Osteoblast (primary cell): ENCODE measurements at regions not wholly inside any gene's neighbourhood (a gene's known extent, or its start where the extent isn't known, plus 50 kb on each side); places are given as distances from the start of the nearest gene placed in this dataset.

Source experiments
- DNase-seq: peaks from one replicate; pipeline ENCODE4 v3.0.0; 2011; ENCODE audit warnings: low spot score, mixed read lengths; ENCODE audit not compliant: insufficient read length; ENCODE audit errors: missing footprints
- H2AFZ ChIP-seq: 2 replicates; pipeline ENCODE4 v1.6.0; 2011; ENCODE audit warnings: mild to moderate bottlenecking, low read length
- H3K27ac ChIP-seq: 2 replicates; pipeline ENCODE4 v1.5.1; 2011; ENCODE audit warnings: mild to moderate bottlenecking, low read depth, low read length, moderate library complexity
- H3K27me3 ChIP-seq: 2 replicates; pipeline ENCODE4 v1.6.0; 2012; ENCODE audit warnings: mild to moderate bottlenecking, control low read depth, inconsistent platforms, low read length, moderate library complexity; ENCODE audit not compliant: insufficient read depth
- H3K36me3 ChIP-seq: 2 replicates; pipeline ENCODE4 v1.5.1; 2011; ENCODE audit warnings: mild to moderate bottlenecking, low read length, control low read depth, moderate library complexity; ENCODE audit not compliant: insufficient read depth
- H3K4me1 ChIP-seq: 2 replicates; pipeline ENCODE4 v1.5.1; 2011; ENCODE audit warnings: mild to moderate bottlenecking, low read length, control low read depth, moderate library complexity; ENCODE audit not compliant: insufficient read depth
- H3K4me2 ChIP-seq: 2 replicates; pipeline ENCODE4 v1.6.0; 2011; ENCODE audit warnings: mild to moderate bottlenecking, low read length; ENCODE audit not compliant: insufficient read depth
- H3K4me3 ChIP-seq: fragments of 200-600 bp; sonication (generic); 3 replicates; pipeline ENCODE4 v1.5.1; 2012; ENCODE audit warnings: mild to moderate bottlenecking, low read length, inconsistent platforms; ENCODE audit not compliant: insufficient read depth
- H3K79me2 ChIP-seq: 2 replicates; pipeline ENCODE4 v1.6.0; 2012; ENCODE audit warnings: mild to moderate bottlenecking, low read length, control low read depth, inconsistent platforms; ENCODE audit not compliant: insufficient read depth
- H3K9me3 ChIP-seq: 2 replicates; pipeline ENCODE4 v1.5.1; 2011; ENCODE audit warnings: low read depth, low read length, control low read depth
- H4K20me1 ChIP-seq: 2 replicates; pipeline ENCODE4 v1.6.0; 2012; ENCODE audit warnings: mild to moderate bottlenecking, low read length, control low read depth; ENCODE audit not compliant: insufficient read depth
- TF ChIP-seq, protein P1 (sequence below): IDR thresholded peaks from 2 replicates; pipeline ENCODE4 v1.5.1; 2011; ENCODE audit warnings: mild to moderate bottlenecking, low read depth, low read length, moderate library complexity; ENCODE audit errors: extremely low read depth

DNA sequence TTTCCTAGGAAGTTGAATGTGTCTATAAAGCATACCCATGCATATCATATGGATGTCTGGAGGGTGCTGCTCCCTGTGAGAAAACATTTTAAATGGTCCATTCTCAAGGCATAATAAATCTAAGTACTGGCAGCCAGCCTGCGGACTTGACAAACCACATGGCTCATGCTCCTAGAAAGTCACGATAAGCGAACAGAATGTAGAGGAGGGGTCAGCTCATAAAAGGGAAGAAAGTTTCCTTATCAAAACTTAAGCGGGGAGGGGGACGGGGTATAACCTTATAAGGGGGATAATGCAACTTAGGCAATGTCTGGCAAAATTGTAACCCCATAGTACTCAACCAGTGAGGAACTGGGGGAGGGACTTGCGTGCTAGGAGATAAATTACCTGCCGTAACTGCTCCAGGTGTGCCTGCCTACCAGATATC is 159.8 kb upstream of the LMCD1 start:
- Histone ChIP-seq H3K4me1 (no peaks in the 10 kb centered on the region), H4K20me1 (no peaks in the 10 kb centered on the region), H3K9me3 (no peaks in the 10 kb centered on the region), H2AFZ (no peak overlapping the region), H3K27me3 (peaks cover 10% of the 10 kb centered on the region), H3K27ac (no peak overlapping the region), H3K36me3 (no peaks in the 10 kb centered on the region), H3K79me2 (no peaks in the 10 kb centered on the region), H3K4me2 (no peak overlapping the region), H3K4me3 (no peak overlapping the region)
- DNase-seq: no peak
- TF ChIP-seq, protein P1, sequence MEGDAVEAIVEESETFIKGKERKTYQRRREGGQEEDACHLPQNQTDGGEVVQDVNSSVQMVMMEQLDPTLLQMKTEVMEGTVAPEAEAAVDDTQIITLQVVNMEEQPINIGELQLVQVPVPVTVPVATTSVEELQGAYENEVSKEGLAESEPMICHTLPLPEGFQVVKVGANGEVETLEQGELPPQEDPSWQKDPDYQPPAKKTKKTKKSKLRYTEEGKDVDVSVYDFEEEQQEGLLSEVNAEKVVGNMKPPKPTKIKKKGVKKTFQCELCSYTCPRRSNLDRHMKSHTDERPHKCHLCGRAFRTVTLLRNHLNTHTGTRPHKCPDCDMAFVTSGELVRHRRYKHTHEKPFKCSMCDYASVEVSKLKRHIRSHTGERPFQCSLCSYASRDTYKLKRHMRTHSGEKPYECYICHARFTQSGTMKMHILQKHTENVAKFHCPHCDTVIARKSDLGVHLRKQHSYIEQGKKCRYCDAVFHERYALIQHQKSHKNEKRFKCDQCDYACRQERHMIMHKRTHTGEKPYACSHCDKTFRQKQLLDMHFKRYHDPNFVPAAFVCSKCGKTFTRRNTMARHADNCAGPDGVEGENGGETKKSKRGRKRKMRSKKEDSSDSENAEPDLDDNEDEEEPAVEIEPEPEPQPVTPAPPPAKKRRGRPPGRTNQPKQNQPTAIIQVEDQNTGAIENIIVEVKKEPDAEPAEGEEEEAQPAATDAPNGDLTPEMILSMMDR: no peak

DNA sequence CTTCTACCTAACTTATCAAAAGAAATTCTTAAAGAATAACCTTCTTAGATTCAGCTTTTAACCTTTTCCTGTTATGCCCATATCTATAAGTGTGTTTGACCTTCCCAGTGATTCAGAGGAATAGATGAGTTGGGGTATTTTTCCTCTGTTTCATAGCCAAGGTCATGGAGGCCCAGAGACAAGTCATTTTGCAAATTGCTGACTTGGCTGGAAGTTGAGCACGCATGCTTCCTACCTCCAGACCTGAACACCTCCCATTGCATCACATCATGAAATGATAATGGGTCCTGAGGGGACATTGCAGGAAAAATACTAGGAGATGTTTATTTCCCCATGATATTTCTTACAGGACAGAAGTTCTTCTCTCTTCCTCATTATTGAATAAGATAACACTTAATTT is 158.6 kb upstream of the LMCD1 start:
- no peak overlapping the region for H2AFZ ChIP-seq

DNA sequence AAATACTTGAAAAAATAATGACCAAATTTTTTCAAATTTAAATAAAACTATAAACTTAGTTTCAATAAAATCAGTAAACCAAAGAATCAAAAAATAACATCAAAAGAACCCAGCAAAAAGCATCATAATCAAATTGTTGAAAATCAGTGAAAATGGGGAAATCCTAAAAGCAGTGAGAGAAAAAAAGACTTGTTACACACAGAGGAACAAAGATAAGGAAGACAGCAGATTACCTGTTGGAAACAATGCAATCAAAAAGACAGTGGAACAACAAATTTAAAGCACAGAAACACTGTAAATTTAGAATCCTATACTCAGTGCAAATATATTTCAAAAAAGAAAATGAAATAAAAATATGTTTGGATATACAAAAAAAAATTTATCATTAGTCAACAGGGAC is 156.2 kb upstream of the LMCD1 start:
- no peak for DNase-seq
- Histone ChIP-seq H4K20me1 (no peaks in the 10 kb centered on the region), H2AFZ (no peak overlapping the region), H3K79me2 (no peaks in the 10 kb centered on the region), H3K27me3 (peaks cover 2% of the 10 kb centered on the region), H3K4me3 (no peak overlapping the region), H3K36me3 (no peaks in the 10 kb centered on the region), H3K27ac (no peak overlapping the region), H3K9me3 (no peaks in the 10 kb centered on the region), H3K4me1 (no peaks in the 10 kb centered on the region), H3K4me2 (no peak overlapping the region)
- TF ChIP-seq, protein P1: no peak

More for the DNA sequence above, 158.6 kb upstream of the LMCD1 start:
- no peak overlapping the region for H3K27ac ChIP-seq
- peaks cover 10% of the 10 kb centered on the region for H3K27me3 ChIP-seq
- no peaks in the 10 kb centered on the region for H3K4me1 ChIP-seq
- no peak for DNase-seq
- no peaks in the 10 kb centered on the region for H3K79me2 ChIP-seq
- no peak overlapping the region for H3K4me2 ChIP-seq
- no peak overlapping the region for H3K4me3 ChIP-seq
- no peaks in the 10 kb centered on the region for H3K36me3 ChIP-seq
- TF ChIP-seq, protein P1: no peak
- no peaks in the 10 kb centered on the region for H4K20me1 ChIP-seq
- H3K9me3 ChIP-seq: no peaks in the 10 kb centered on the region

DNA sequence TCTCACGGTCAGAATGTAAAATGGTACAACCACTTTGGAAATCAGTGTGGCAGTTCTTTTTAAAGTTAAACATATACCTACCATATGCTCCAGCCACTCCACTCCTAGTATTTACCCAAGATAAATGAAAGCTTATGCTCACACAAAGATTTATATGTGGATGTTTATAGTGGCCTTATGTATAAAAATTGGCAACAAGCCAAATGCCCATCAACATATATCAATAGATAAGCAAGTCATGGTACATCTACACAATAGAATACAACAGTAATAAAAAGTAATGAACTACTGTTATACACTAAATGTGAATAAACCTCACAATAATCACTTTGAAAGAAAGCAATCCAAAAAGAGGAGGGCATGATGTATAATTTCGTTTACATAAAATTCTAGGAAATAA is 153.5 kb upstream of the LMCD1 start:
- Histone ChIP-seq H3K36me3 (no peaks in the 10 kb centered on the region), H2AFZ (no peak overlapping the region), H3K79me2 (no peaks in the 10 kb centered on the region), H3K4me3 (no peak overlapping the region), H3K4me2 (no peak overlapping the region), H4K20me1 (no peaks in the 10 kb centered on the region), H3K27me3 (peaks cover under 1% of the 10 kb centered on the region), H3K27ac (no peak overlapping the region), H3K4me1 (no peaks in the 10 kb centered on the region), H3K9me3 (no peaks in the 10 kb centered on the region)
- no peak for DNase-seq
- TF ChIP-seq, protein P1: no peak
